ENCODE measurements at regions not wholly inside any gene's neighbourhood (a gene's known extent, or its start where the extent isn't known, plus 50 kb on each side); places are given as distances from the start of the nearest gene placed in this dataset.

DNA sequence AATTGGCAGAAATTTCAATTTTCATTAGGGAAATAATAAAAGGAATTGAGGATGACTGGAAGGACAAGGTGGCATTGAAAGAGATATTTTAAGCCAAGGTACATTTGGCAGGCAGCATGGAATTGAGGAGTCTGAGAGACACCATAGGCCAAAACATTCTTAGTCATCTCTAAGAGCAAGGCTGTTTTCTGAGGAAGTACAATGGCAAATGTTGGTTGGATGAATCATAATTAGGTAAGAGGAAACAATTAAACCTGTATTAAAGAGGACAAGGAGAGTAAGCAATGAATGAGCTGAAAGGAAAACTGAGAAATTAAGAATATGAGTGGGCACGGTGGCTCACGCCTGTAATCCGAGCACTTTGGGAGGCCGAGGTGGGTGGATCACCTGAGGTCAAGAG lies 86.3 kb downstream of the MRPL32 start (continued):
- TF ChIP-seq FOXS1 (CRISPR knock-in tag; IDR thresholded peaks at IDR 0.05) = no peak
- no peak for TF ChIP-seq HDAC2 (IDR thresholded peaks at IDR 0.05)
- TF ChIP-seq, protein P1, sequence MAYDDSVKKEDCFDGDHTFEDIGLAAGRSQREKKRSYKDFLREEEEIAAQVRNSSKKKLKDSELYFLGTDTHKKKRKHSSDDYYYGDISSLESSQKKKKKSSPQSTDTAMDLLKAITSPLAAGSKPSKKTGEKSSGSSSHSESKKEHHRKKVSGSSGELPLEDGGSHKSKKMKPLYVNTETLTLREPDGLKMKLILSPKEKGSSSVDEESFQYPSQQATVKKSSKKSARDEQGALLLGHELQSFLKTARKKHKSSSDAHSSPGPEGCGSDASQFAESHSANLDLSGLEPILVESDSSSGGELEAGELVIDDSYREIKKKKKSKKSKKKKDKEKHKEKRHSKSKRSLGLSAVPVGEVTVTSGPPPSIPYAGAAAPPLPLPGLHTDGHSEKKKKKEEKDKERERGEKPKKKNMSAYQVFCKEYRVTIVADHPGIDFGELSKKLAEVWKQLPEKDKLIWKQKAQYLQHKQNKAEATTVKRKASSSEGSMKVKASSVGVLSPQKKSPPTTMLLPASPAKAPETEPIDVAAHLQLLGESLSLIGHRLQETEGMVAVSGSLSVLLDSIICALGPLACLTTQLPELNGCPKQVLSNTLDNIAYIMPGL (CRISPR knock-in tag; IDR thresholded peaks at IDR 0.05; ENCODE audit: borderline replicate concordance) = no peak
- no peak for TF ChIP-seq BHLHE40 (IDR thresholded peaks at IDR 0.05; ENCODE audit: low read depth, low read length)
- no peak for TF ChIP-seq SMC3 (IDR thresholded peaks at IDR 0.05)
- no peak for TF ChIP-seq HOXA7 (CRISPR knock-in tag; IDR thresholded peaks at IDR 0.05)
- TF ChIP-seq, protein P2, sequence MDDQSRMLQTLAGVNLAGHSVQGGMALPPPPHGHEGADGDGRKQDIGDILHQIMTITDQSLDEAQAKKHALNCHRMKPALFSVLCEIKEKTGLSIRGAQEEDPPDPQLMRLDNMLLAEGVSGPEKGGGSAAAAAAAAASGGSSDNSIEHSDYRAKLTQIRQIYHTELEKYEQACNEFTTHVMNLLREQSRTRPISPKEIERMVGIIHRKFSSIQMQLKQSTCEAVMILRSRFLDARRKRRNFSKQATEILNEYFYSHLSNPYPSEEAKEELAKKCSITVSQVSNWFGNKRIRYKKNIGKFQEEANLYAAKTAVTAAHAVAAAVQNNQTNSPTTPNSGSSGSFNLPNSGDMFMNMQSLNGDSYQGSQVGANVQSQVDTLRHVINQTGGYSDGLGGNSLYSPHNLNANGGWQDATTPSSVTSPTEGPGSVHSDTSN (IDR thresholded peaks at IDR 0.05) = no peak
- TF ChIP-seq NPAS2 (CRISPR knock-in tag; IDR thresholded peaks at IDR 0.05; ENCODE audit: borderline replicate concordance) = no peak
- TF ChIP-seq CHD2 (IDR thresholded peaks at IDR 0.05; ENCODE audit: low read length, partially characterized antibody) = no peak

DNA sequence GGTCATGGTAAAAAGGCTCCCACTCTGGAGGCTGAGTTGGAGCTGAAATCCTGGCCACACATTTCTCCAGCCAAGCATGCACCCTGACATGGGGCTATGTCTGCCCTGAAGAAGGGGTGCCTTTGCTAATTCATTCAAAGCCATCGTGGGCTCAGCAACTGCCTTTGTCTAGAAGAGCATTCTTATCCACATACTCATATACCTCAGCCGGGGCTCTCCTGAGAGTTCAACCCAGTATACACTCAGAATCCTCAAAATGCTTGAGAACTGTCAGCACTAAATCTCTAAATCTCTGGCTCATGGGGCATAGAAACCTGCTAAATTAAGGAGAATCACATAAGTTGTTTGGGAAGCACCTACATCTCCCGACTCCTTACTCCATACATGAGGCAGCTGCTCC lies 89.3 kb downstream of the MRPL32 start:
- CTCF ChIA-PET = no interaction called here
- no peaks in the 10 kb centered on the region for H3K4me1 ChIP-seq
- H3K27ac ChIP-seq = no peak overlapping the region
- ATAC-seq (no peak; a peak in 1 of 6 replicates), FAIRE-seq (no peak), DNase-seq (ENCODE audit: low read depth in 1 of 2, low spot score in 1 of 2) (no peak)
- TF ChIP-seq, protein P1 (CRISPR knock-in tag; IDR thresholded peaks at IDR 0.05; ENCODE audit: borderline replicate concordance) = no peak
- TF ChIP-seq EHMT2 (IDR thresholded peaks at IDR 0.05; ENCODE audit: low read depth) = no peak
- TF ChIP-seq MAX (IDR thresholded peaks at IDR 0.05) = no peak
- no peak for TF ChIP-seq FOXS1 (CRISPR knock-in tag; IDR thresholded peaks at IDR 0.05)
- H3K9me3 ChIP-seq = no peaks in the 10 kb centered on the region
- POLR2A ChIA-PET = no interaction called here
- H3K4me2 ChIP-seq = no peak overlapping the region
- no peak overlapping the region for H3K4me3 ChIP-seq
- 13% methylated on average over 3 of the region's 3 CpGs for WGBS (ENCODE audit: missing lambda C conversion rate)

GRCh38 chr7:43022008-43022407 lies 89.8 kb downstream of the MRPL32 start:
- no peak for ATAC-seq
- Histone ChIP-seq H3K4me1 (no peaks in the 10 kb centered on the region), H3K4me2 (no peak overlapping the region), H3K9me3 (no peaks in the 10 kb centered on the region), H3K4me3 (no peak overlapping the region), H3K27ac (no peak overlapping the region)
- CTCF ChIA-PET = interaction anchor here (2.4 kb wide), 1 partner anchor 9 kb away, joined by 4 read pairs; no protein-coding TSS in a partner anchor
- FAIRE-seq = no peak
- no peak for TF ChIP-seq POLR2AphosphoS2 (conservative IDR thresholded peaks at IDR 0.05; ENCODE audit: low read length)
- TF ChIP-seq, protein P2 (IDR thresholded peaks at IDR 0.05) = no peak
- TF ChIP-seq HOXA7 (CRISPR knock-in tag; IDR thresholded peaks at IDR 0.05) = no peak
- no peak for TF ChIP-seq SMC3 (IDR thresholded peaks at IDR 0.05)
- no peak for TF ChIP-seq ZFP36 (IDR thresholded peaks at IDR 0.05; ENCODE audit: borderline replicate concordance, partially characterized antibody)
- POLR2A ChIA-PET = no interaction called here
- DNase-seq (ENCODE audit: low read depth in 1 of 2, low spot score in 1 of 2) = no peak
- WGBS (ENCODE audit: missing lambda C conversion rate) = 32% methylated on average over 7 of the region's 7 CpGs

- POLR2A ChIA-PET = no interaction called here
- no peak overlapping the region for H3K4me3 ChIP-seq
- TF ChIP-seq, protein P3, sequence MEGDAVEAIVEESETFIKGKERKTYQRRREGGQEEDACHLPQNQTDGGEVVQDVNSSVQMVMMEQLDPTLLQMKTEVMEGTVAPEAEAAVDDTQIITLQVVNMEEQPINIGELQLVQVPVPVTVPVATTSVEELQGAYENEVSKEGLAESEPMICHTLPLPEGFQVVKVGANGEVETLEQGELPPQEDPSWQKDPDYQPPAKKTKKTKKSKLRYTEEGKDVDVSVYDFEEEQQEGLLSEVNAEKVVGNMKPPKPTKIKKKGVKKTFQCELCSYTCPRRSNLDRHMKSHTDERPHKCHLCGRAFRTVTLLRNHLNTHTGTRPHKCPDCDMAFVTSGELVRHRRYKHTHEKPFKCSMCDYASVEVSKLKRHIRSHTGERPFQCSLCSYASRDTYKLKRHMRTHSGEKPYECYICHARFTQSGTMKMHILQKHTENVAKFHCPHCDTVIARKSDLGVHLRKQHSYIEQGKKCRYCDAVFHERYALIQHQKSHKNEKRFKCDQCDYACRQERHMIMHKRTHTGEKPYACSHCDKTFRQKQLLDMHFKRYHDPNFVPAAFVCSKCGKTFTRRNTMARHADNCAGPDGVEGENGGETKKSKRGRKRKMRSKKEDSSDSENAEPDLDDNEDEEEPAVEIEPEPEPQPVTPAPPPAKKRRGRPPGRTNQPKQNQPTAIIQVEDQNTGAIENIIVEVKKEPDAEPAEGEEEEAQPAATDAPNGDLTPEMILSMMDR (IDR thresholded peaks at IDR 0.05) = no peak
- TF ChIP-seq TFCP2L1 (CRISPR knock-in tag; IDR thresholded peaks at IDR 0.05) (no peak), HOXA7 (CRISPR knock-in tag; IDR thresholded peaks at IDR 0.05) (no peak), NFE2L2 (conservative IDR thresholded peaks at IDR 0.05; ENCODE audit: low read length) (no peak), RNF2 (IDR thresholded peaks at IDR 0.05; ENCODE audit: borderline replicate concordance, low read depth) (no peak), RCOR1 (IDR thresholded peaks at IDR 0.05; ENCODE audit: low read depth, low read length) (no peak), ESRRA (IDR thresholded peaks at IDR 0.05; ENCODE audit: borderline replicate concordance, low read length) (no peak), MYC (IDR thresholded peaks at IDR 0.05; ENCODE audit: borderline replicate concordance, low read length) (no peak), RARB (CRISPR knock-in tag; IDR thresholded peaks at IDR 0.05) (no peak), FOSL2 (IDR thresholded peaks at IDR 0.05) (no peak), FOSL2 (CRISPR knock-in tag; IDR thresholded peaks at IDR 0.05) (no peak)
- TF ChIP-seq, protein P2 (IDR thresholded peaks at IDR 0.05) = no peak
These were observed 79.1 kb upstream of the HECW1 start for GRCh38 chr7:43033369-43033768.

More at GRCh38 chr7:43033369-43033768, 79.1 kb upstream of the HECW1 start:
- H3K9me3 ChIP-seq = 0 out of 3 replicates have a peak, but pooled peaks cover 3% of the 10 kb centered on the region
- H3K4me1 ChIP-seq = no peaks in the 10 kb centered on the region
- DNase-seq (ENCODE audit: low read depth in 1 of 2, low spot score in 1 of 2) = no peak
- CTCF ChIA-PET = no interaction called here
- H3K27ac ChIP-seq = no peak overlapping the region
- H3K4me2 ChIP-seq = no peak overlapping the region
- no peak for FAIRE-seq
- ATAC-seq = no peak
- WGBS (ENCODE audit: missing lambda C conversion rate) = 28% methylated on average over 2 of the region's 2 CpGs

All from A549 (cell line).